GM23248 (cell line): ENCODE measurements at regions not wholly inside any gene's neighbourhood (a gene's known extent, or its start where the extent isn't known, plus 50 kb on each side); places are given as distances from the start of the nearest gene placed in this dataset.

Experiments used
- EZH2 ChIP-seq: fragments of 200-600 bp; sonication (generic); IDR thresholded peaks from 2 replicates; pipeline ENCODE4 v1.6.1; 2018; ENCODE audit warnings: antibody characterized with exemption, mild to moderate bottlenecking; ENCODE audit not compliant: insufficient read depth, poor library complexity, severe bottlenecking
- EZH2phosphoT487 ChIP-seq: fragments of 200-600 bp; sonication (generic); IDR thresholded peaks from 2 replicates; pipeline ENCODE4 v1.6.1; 2018; ENCODE audit warnings: antibody characterized with exemption, moderate library complexity, mild to moderate bottlenecking, low read depth; ENCODE audit not compliant: insufficient read depth

- no peak for TF ChIP-seq EZH2
- TF ChIP-seq EZH2phosphoT487: no peak
Observed at GRCh38 chr6:113651920-113652319, 205.2 kb upstream of the MARCKS start.
